ENCODE measurements at regions not wholly inside any gene's neighbourhood (a gene's known extent, or its start where the extent isn't known, plus 50 kb on each side); places are given as distances from the start of the nearest gene placed in this dataset.

DNA sequence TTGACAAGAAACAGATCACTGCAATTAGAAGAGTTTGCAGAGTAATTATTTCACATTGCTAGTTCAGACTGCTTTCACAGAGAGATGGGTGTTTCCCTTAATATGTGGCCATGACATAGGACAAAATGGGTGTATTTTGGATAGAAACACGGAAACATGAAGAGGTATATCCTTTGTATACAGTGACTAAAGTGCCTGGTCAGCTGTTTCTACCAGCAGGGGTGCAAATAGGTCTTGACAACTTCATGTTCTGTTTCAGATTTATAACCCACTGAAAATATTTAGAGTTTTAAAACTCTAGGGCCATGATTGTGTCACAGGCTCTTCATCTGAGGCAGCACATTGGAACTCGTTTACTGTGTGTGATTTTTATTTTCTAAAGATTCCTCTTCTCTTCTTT is 357.1 kb upstream of the TNP1 start:
- WGBS (ENCODE audit: insufficient coverage) = 80% methylated on average over 1 of the region's 2 CpGs
- H3K79me2 ChIP-seq (ENCODE audit: insufficient read depth, low read length) = no peaks in the 10 kb centered on the region
- H3K27ac ChIP-seq (ENCODE audit: low read depth in 1 of 2, low read length in 2 of 2) = no peak overlapping the region
- H3K9ac ChIP-seq (ENCODE audit: insufficient read depth, low read length, poor library complexity, severe bottlenecking) = no peak overlapping the region
- H4K20me1 ChIP-seq (ENCODE audit: insufficient read depth, low read length) = no peaks in the 10 kb centered on the region
- peaks cover 40 to 49% of the 10 kb centered on the region in 2 donors for H3K4me1 ChIP-seq (ENCODE audit: control insufficient read depth in 1 of 2, insufficient read depth in 2 of 2, low read length in 2 of 2)
- Mint-ChIP-seq H3K4me3 (peak overlapping the region in 1 of 2 donors; percentile 83), H3K9me3 (peaks cover 0 to 9% (median 2%) of the 10 kb centered on the region in 7 donors), H3K27ac (no peak overlapping the region), H3K27me3 (ENCODE audit: low read depth in 3 of 3) (peaks cover 64 to 81% (median 72%) of the 10 kb centered on the region in 3 donors), H3K4me1 (peaks cover 48% of the 10 kb centered on the region), H3K36me3 (peaks cover 12 to 19% of the 10 kb centered on the region in 2 donors)
- DNase-seq = no peak
- no peaks in the 10 kb centered on the region for H3K36me3 ChIP-seq (replicated peaks in 1 of 2; ENCODE audit: control insufficient read depth in 1 of 2, insufficient read depth in 2 of 2, low read length in 2 of 2)
- intact Hi-C loops (cut with micrococcal nuclease) = no loop called here
- H3K9me3 ChIP-seq (replicated peaks in 1 of 2; ENCODE audit: control insufficient read depth in 1 of 2, insufficient read depth in 1 of 2, low read length in 2 of 2) = no peaks in the 10 kb centered on the region
- H3K4me2 ChIP-seq (replicated peaks; ENCODE audit: extremely low read depth, low read length, poor library complexity, severe bottlenecking) = no peak overlapping the region
- H3K4me3 ChIP-seq (replicated peaks in 1 of 3; ENCODE audit: low read depth in 2 of 3, low read length in 3 of 3) = no peak overlapping the region
- H3K27me3 ChIP-seq (ENCODE audit: control insufficient read depth in 2 of 2, insufficient read depth in 2 of 2, low read length in 2 of 2) = peaks cover 80 to 87% of the 10 kb centered on the region in 2 donors
- H2AFZ ChIP-seq (ENCODE audit: insufficient read depth, low read depth, low read length, poor library complexity, severe bottlenecking) = no peak overlapping the region
- TF ChIP-seq, protein P1, sequence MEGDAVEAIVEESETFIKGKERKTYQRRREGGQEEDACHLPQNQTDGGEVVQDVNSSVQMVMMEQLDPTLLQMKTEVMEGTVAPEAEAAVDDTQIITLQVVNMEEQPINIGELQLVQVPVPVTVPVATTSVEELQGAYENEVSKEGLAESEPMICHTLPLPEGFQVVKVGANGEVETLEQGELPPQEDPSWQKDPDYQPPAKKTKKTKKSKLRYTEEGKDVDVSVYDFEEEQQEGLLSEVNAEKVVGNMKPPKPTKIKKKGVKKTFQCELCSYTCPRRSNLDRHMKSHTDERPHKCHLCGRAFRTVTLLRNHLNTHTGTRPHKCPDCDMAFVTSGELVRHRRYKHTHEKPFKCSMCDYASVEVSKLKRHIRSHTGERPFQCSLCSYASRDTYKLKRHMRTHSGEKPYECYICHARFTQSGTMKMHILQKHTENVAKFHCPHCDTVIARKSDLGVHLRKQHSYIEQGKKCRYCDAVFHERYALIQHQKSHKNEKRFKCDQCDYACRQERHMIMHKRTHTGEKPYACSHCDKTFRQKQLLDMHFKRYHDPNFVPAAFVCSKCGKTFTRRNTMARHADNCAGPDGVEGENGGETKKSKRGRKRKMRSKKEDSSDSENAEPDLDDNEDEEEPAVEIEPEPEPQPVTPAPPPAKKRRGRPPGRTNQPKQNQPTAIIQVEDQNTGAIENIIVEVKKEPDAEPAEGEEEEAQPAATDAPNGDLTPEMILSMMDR (IDR thresholded peaks at IDR 0.05) = no peak

GRCh38 chr2:217216316-217216715 is 356.5 kb upstream of the TNP1 start:
- H3K4me1 Mint-ChIP-seq = peaks cover 43% of the 10 kb centered on the region
- Histone ChIP-seq H3K4me3 (replicated peaks in 1 of 3; ENCODE audit: low read depth in 2 of 3, low read length in 3 of 3) (no peak overlapping the region), H3K79me2 (ENCODE audit: insufficient read depth, low read length) (no peaks in the 10 kb centered on the region), H3K4me1 (ENCODE audit: control insufficient read depth in 1 of 2, insufficient read depth in 2 of 2, low read length in 2 of 2) (peaks cover 33 to 43% of the 10 kb centered on the region in 2 donors), H3K27me3 (ENCODE audit: control insufficient read depth in 2 of 2, insufficient read depth in 2 of 2, low read length in 2 of 2) (peaks cover 81 to 87% of the 10 kb centered on the region in 2 donors), H3K4me2 (replicated peaks; ENCODE audit: extremely low read depth, low read length, poor library complexity, severe bottlenecking) (no peak overlapping the region), H4K20me1 (ENCODE audit: insufficient read depth, low read length) (no peaks in the 10 kb centered on the region), H3K9ac (ENCODE audit: insufficient read depth, low read length, poor library complexity, severe bottlenecking) (no peak overlapping the region), H3K9me3 (replicated peaks in 1 of 2; ENCODE audit: control insufficient read depth in 1 of 2, insufficient read depth in 1 of 2, low read length in 2 of 2) (no peaks in the 10 kb centered on the region), H3K36me3 (replicated peaks in 1 of 2; ENCODE audit: control insufficient read depth in 1 of 2, insufficient read depth in 2 of 2, low read length in 2 of 2) (no peaks in the 10 kb centered on the region), H3K27ac (ENCODE audit: low read depth in 1 of 2, low read length in 2 of 2) (no peak overlapping the region), H2AFZ (ENCODE audit: insufficient read depth, low read depth, low read length, poor library complexity, severe bottlenecking) (no peak overlapping the region)
- peak overlapping the region in 1 of 2 donors; percentile 83 for H3K4me3 Mint-ChIP-seq
- DNase-seq = no peak
- TF ChIP-seq, protein P1 (IDR thresholded peaks at IDR 0.05) = no peak
- peaks cover 12 to 19% of the 10 kb centered on the region in 2 donors for H3K36me3 Mint-ChIP-seq
- H3K27ac Mint-ChIP-seq = no peak overlapping the region
- intact Hi-C loops (cut with micrococcal nuclease) = no loop called here
- WGBS (ENCODE audit: insufficient coverage) = 100% methylated on average over 2 of the region's 4 CpGs
- peaks cover 0 to 9% (median 2%) of the 10 kb centered on the region in 7 donors for H3K9me3 Mint-ChIP-seq
- peaks cover 62 to 81% (median 72%) of the 10 kb centered on the region in 3 donors for H3K27me3 Mint-ChIP-seq (ENCODE audit: low read depth in 3 of 3)

Data from CD14-positive monocyte (primary cell).